ENCODE measurements at regions not wholly inside any gene's neighbourhood (a gene's known extent, or its start where the extent isn't known, plus 50 kb on each side); places are given as distances from the start of the nearest gene placed in this dataset.

GRCh38 chr14:22472935-22473854 is 115.8 kb downstream of the DAD1 start:
- ChIA-PET CTCF (interaction anchor here (0.8 to 3.2 kb wide), 4 partner anchors 77 to 171 kb away, joined by 3 to 43 read pairs (median 3); no protein-coding TSS in a partner anchor), RAD21 (ENCODE audit: low non-redundant PET in 1 of 2, low total read pairs in 2 of 2, uncharacterized antibody in 2 of 2, unreplicated experiment in 2 of 2) (no interaction called here), POLR2A (no interaction called here)
- H3K79me2 ChIP-seq (ENCODE audit: insufficient read depth, low read length): no peaks in the 10 kb centered on the region
- H2AFZ ChIP-seq (ENCODE audit: low read depth, low read length, poor library complexity, severe bottlenecking): no peak overlapping the region
- DNase-seq (ENCODE audit: low read depth, low spot score) (peak; percentile 34), ATAC-seq (peak; percentile 73)
- no TSS peak for BruUV-seq (replicated peaks)
- no peaks in the 10 kb centered on the region for H3K4me1 ChIP-seq (ENCODE audit: control insufficient read depth in 1 of 2, insufficient read depth in 2 of 2, low read length in 2 of 2)
- H3K4me2 ChIP-seq (ENCODE audit: low read length): no peak overlapping the region
- no peaks in the 10 kb centered on the region for H3K9me2 ChIP-seq (ENCODE audit: insufficient read depth)
- intact Hi-C loops (cut with micrococcal nuclease): loop anchor here (1.0 to 2.0 kb wide), 3 partner anchors 81 to 158 kb away; no protein-coding TSS in a partner anchor
- TF ChIP-seq, protein P1, sequence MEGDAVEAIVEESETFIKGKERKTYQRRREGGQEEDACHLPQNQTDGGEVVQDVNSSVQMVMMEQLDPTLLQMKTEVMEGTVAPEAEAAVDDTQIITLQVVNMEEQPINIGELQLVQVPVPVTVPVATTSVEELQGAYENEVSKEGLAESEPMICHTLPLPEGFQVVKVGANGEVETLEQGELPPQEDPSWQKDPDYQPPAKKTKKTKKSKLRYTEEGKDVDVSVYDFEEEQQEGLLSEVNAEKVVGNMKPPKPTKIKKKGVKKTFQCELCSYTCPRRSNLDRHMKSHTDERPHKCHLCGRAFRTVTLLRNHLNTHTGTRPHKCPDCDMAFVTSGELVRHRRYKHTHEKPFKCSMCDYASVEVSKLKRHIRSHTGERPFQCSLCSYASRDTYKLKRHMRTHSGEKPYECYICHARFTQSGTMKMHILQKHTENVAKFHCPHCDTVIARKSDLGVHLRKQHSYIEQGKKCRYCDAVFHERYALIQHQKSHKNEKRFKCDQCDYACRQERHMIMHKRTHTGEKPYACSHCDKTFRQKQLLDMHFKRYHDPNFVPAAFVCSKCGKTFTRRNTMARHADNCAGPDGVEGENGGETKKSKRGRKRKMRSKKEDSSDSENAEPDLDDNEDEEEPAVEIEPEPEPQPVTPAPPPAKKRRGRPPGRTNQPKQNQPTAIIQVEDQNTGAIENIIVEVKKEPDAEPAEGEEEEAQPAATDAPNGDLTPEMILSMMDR (IDR thresholded peaks at IDR 0.05 in 2 of 3, conservative IDR thresholded peaks at IDR 0.05 in 1 of 3; ENCODE audit: borderline replicate concordance in 1 of 3, insufficient read depth in 1 of 3, low read depth in 2 of 3, low read length in 2 of 3): peak; percentile 59 to 78 (median 62); a peak in 4 of 6 replicates
- TF ChIP-seq RAD21 (IDR thresholded peaks at IDR 0.05; ENCODE audit: low read depth) (peak; percentile 72), CEBPB (IDR thresholded peaks at IDR 0.05; ENCODE audit: low read depth) (no peak)
- H3K27ac ChIP-seq (ENCODE audit: low read depth, low read length): no peak overlapping the region
- H3K9me3 ChIP-seq (ENCODE audit: control insufficient read depth in 1 of 2, insufficient read depth in 1 of 2, low read depth in 1 of 2, low read length in 2 of 2): no peaks in the 10 kb centered on the region
- H4K20me1 ChIP-seq (ENCODE audit: insufficient read depth): no peaks in the 10 kb centered on the region
- H3K36me3 ChIP-seq (ENCODE audit: control insufficient read depth in 1 of 2, insufficient read depth in 2 of 2, low read length in 2 of 2): no peaks in the 10 kb centered on the region
- no peak overlapping the region for H3K9ac ChIP-seq (ENCODE audit: low read length)
- H3K27me3 ChIP-seq (ENCODE audit: insufficient read depth, low read length): peaks cover 63% of the 10 kb centered on the region
- H3K4me3 ChIP-seq (replicated peaks in 1 of 2; ENCODE audit: low read depth in 1 of 2, low read length in 2 of 2): no peak overlapping the region

DNA sequence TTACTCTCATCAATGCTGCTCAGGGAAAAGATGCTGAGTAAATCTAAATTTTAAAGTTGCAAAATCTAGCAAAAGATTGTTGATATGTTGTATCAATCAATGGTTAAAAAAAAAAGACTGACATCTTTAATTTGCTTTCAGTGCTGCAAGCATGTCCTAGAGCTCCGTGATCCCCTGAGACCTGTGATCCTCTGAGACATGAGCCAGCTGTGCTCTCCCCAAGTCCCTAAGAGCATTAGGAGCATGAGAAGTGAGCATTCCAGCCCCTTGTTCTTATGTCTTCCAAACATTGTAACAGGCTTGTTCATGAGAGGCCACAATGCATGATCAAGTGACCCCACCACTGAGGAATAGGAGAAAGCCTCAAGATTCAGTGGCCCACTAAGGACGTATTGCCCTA is 116.6 kb downstream of the DAD1 start:
- no peaks in the 10 kb centered on the region for H3K36me3 ChIP-seq (ENCODE audit: control insufficient read depth in 1 of 2, insufficient read depth in 2 of 2, low read length in 2 of 2)
- H3K9ac ChIP-seq (ENCODE audit: low read length): no peak overlapping the region
- H3K4me2 ChIP-seq (ENCODE audit: low read length): no peak overlapping the region
- H3K27ac ChIP-seq (ENCODE audit: low read depth, low read length): no peak overlapping the region
- intact Hi-C loops (cut with micrococcal nuclease): loop anchor here (2.0 kb wide), 1 partner anchor 158 kb away; no protein-coding TSS in a partner anchor
- no peak overlapping the region for H2AFZ ChIP-seq (ENCODE audit: low read depth, low read length, poor library complexity, severe bottlenecking)
- H3K27me3 ChIP-seq (ENCODE audit: insufficient read depth, low read length): peaks cover 62% of the 10 kb centered on the region
- no peaks in the 10 kb centered on the region for H3K79me2 ChIP-seq (ENCODE audit: insufficient read depth, low read length)
- ChIA-PET CTCF (interaction anchor here (1.0 to 3.2 kb wide), 10 partner anchors 9 to 475 kb away, joined by 3 to 43 read pairs (median 4); no protein-coding TSS in a partner anchor), RAD21 (ENCODE audit: low non-redundant PET in 1 of 2, low total read pairs in 2 of 2, uncharacterized antibody in 2 of 2, unreplicated experiment in 2 of 2) (no interaction called here), POLR2A (no interaction called here)
- H3K4me3 ChIP-seq (replicated peaks in 1 of 2; ENCODE audit: low read depth in 1 of 2, low read length in 2 of 2): no peak overlapping the region
- no peaks in the 10 kb centered on the region for H3K9me3 ChIP-seq (ENCODE audit: control insufficient read depth in 1 of 2, insufficient read depth in 1 of 2, low read depth in 1 of 2, low read length in 2 of 2)
- no peak for ATAC-seq
- no peaks in the 10 kb centered on the region for H4K20me1 ChIP-seq (ENCODE audit: insufficient read depth)
- TF ChIP-seq EZH2 (IDR thresholded peaks at IDR 0.05): no peak
- no peak for TF ChIP-seq RAD21 (IDR thresholded peaks at IDR 0.05; ENCODE audit: low read depth)
- TF ChIP-seq EZH2phosphoT487 (IDR thresholded peaks at IDR 0.05; ENCODE audit: borderline replicate concordance): no peak
- no peak for TF ChIP-seq POLR2A (IDR thresholded peaks at IDR 0.05; ENCODE audit: borderline replicate concordance, extremely low read depth, insufficient read depth, insufficient read length)
- no peak for TF ChIP-seq CBX3 (IDR thresholded peaks at IDR 0.05; ENCODE audit: low read depth)
- TF ChIP-seq TCF7L2 (IDR thresholded peaks at IDR 0.05; ENCODE audit: borderline replicate concordance, extremely low read depth, insufficient read depth, insufficient read length): no peak
- TF ChIP-seq SP1 (IDR thresholded peaks at IDR 0.05; ENCODE audit: low read depth): no peak
- no peak for TF ChIP-seq ZFX (IDR thresholded peaks at IDR 0.05)
- TF ChIP-seq, protein P2, sequence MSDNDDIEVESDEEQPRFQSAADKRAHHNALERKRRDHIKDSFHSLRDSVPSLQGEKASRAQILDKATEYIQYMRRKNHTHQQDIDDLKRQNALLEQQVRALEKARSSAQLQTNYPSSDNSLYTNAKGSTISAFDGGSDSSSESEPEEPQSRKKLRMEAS (IDR thresholded peaks at IDR 0.05): no peak
- no peak for TF ChIP-seq CEBPB (IDR thresholded peaks at IDR 0.05; ENCODE audit: low read depth)
- TF ChIP-seq JUND (IDR thresholded peaks at IDR 0.05): no peak
- TF ChIP-seq ZBTB33 (IDR thresholded peaks at IDR 0.05; ENCODE audit: extremely low read depth, insufficient replicate concordance, low read length): no peak
- no peak for TF ChIP-seq FOSL1 (IDR thresholded peaks at IDR 0.05; ENCODE audit: low read depth)
- no peak for TF ChIP-seq SRF (IDR thresholded peaks at IDR 0.05; ENCODE audit: low read depth)
- TF ChIP-seq SIN3A (IDR thresholded peaks at IDR 0.05; ENCODE audit: low read depth): no peak
- DNase-seq (ENCODE audit: low read depth, low spot score): no peak
- H3K9me2 ChIP-seq (ENCODE audit: insufficient read depth): no peaks in the 10 kb centered on the region
- no TSS peak for BruUV-seq (replicated peaks)
- no peaks in the 10 kb centered on the region for H3K4me1 ChIP-seq (ENCODE audit: control insufficient read depth in 1 of 2, insufficient read depth in 2 of 2, low read length in 2 of 2)
